Endodermal cell (in vitro differentiated cells): ENCODE measurements at regions not wholly inside any gene's neighbourhood (a gene's known extent, or its start where the extent isn't known, plus 50 kb on each side); places are given as distances from the start of the nearest gene placed in this dataset.
A peak's percentile ranks its signal among the peaks of the same experiment; 100 is the strongest.

Experiments
- DNase-seq: peaks from one replicate; pipeline ENCODE4 v3.0.0-alpha.2; 2017
- H3K27ac ChIP-seq: 2 replicates; pipeline ENCODE4 v1.5.1; 2013; ENCODE audit warnings: mild to moderate bottlenecking, low read depth, low read length, moderate library complexity
- H3K27me3 ChIP-seq: 2 replicates; pipeline ENCODE4 v1.6.1; 2013; ENCODE audit warnings: mild to moderate bottlenecking, low read length, moderate library complexity; ENCODE audit not compliant: insufficient read depth, control insufficient read depth, poor library complexity, severe bottlenecking
- H3K36me3 ChIP-seq: 2 replicates; pipeline ENCODE4 v1.7.0; 2013; ENCODE audit warnings: mild to moderate bottlenecking, low read length, moderate library complexity; ENCODE audit not compliant: control insufficient read depth, insufficient read depth
- H3K4me1 ChIP-seq: one replicate; pipeline ENCODE4 v1.7.0; 2013; ENCODE audit warnings: low read length; ENCODE audit not compliant: control insufficient read depth, insufficient read depth
- H3K4me3 ChIP-seq: 2 replicates; pipeline ENCODE4 v1.5.1; 2013; ENCODE audit warnings: mild to moderate bottlenecking, low read length, moderate library complexity
- H3K9ac ChIP-seq: 2 replicates; pipeline ENCODE4 v1.6.1; 2013; ENCODE audit warnings: mild to moderate bottlenecking, low read length, moderate library complexity; ENCODE audit not compliant: poor library complexity, severe bottlenecking; ENCODE audit errors: extremely low read depth
- H3K9me3 ChIP-seq: 2 replicates; pipeline ENCODE4 v1.6.1; 2013; ENCODE audit warnings: mild to moderate bottlenecking, low read length, moderate library complexity; ENCODE audit not compliant: control insufficient read depth
- H3K27ac Mint-ChIP-seq: 2 replicates; pipeline ENCODE4 v1.8.0; 2020; ENCODE audit warnings: mixed read lengths
- H3K27me3 Mint-ChIP-seq: 2 replicates; pipeline ENCODE4 v1.8.0; 2021; ENCODE audit warnings: mild to moderate bottlenecking, mixed read lengths; ENCODE audit not compliant: insufficient read depth
- H3K36me3 Mint-ChIP-seq: 2 replicates; pipeline ENCODE4 v1.8.0; 2020; ENCODE audit warnings: low read depth, mixed read lengths
- H3K4me1 Mint-ChIP-seq: 2 replicates; pipeline ENCODE4 v1.8.0; 2020; ENCODE audit warnings: mixed read lengths
- H3K4me3 Mint-ChIP-seq: 2 replicates; pipeline ENCODE4 v1.8.0; 2020; ENCODE audit warnings: mild to moderate bottlenecking, moderate library complexity, mixed read lengths
- H3K9me3 Mint-ChIP-seq: 2 replicates; pipeline ENCODE4 v1.8.0; 2020; ENCODE audit warnings: mild to moderate bottlenecking, mixed read lengths
- CTCF ChIP-seq: fragments of 200-600 bp; sonication (generic); conservative IDR thresholded peaks from 2 replicates; pipeline ENCODE4 v1.5.0; 2021; ENCODE audit warnings: antibody characterized with exemption, mild to moderate bottlenecking
- WGBS, 2 experiments: methylation state at CpG; one replicate each; pipeline versions ENCODE4 v1.1.5 to v1.1.7; 2013; ENCODE audit warnings: missing lambda C conversion rate in 2 of 2, mixed read lengths in 1 of 2; ENCODE audit not compliant: insufficient coverage in 1 of 2, insufficient read length in 1 of 2; 5-methylcytosine and 5-hydroxymethylcytosine counted together

GRCh38 chr6:166862978-166863530 lies 93.3 kb downstream of the RNASET2 start:
- TF ChIP-seq CTCF = no peak
- Histone ChIP-seq H3K4me1 (no peaks in the 10 kb centered on the region), H3K27me3 (peaks cover 7% of the 10 kb centered on the region), H3K27ac (no peak overlapping the region), H3K4me3 (peak overlapping the region; percentile 79), H3K36me3 (no peaks in the 10 kb centered on the region), H3K9ac (no peak overlapping the region), H3K9me3 (peaks cover 7% of the 10 kb centered on the region)
- H3K27me3 Mint-ChIP-seq = peaks cover 16% of the 10 kb centered on the region
- peak overlapping the region; percentile 71 for H3K4me3 Mint-ChIP-seq
- H3K36me3 Mint-ChIP-seq = peaks cover 5% of the 10 kb centered on the region
- H3K9me3 Mint-ChIP-seq = peaks cover 9% of the 10 kb centered on the region
- peaks cover 4% of the 10 kb centered on the region for H3K4me1 Mint-ChIP-seq
- DNase-seq = no peak
- H3K27ac Mint-ChIP-seq = no peak overlapping the region
- 27 to 29% methylated on average over 3 to 20 of the region's 21 CpGs for WGBS, 2 experiments

DNA sequence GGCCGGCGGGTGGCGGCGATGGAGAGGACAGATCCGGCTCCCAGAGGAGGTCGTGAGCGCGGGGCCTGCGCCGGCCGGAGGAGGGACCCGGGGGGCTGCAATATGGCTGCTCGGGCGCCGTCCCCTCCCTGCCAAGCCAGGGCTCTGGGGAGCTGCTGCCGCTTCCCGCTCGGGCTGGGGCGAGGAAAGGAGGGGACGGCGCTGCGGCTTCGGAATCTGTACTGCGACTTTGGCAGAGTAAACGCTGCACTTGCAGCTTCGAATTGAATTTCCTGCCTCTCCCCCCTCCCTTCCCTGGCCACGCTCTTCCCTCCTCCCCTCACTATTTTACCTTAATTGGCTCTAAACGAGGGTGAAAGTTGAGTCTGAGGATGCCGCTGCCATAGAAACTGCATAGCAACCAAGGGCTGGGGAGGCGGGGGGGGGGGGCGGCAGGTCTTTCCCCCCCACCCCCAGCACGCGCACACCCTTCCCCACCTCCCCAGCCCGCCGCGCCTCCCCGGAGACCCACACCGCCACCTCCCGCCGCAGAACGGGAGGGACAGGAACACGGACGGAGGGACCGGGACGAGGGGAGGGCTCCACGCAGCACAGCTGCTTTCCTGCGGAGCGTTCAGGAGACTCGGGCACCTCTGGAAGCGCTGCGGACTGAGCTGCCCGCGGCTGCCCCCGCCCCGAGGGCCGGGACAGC lies 93.9 kb downstream of the RNASET2 start:
- H3K4me1 Mint-ChIP-seq = peaks cover 4% of the 10 kb centered on the region
- no peak for TF ChIP-seq CTCF
- DNase-seq = peak; percentile 87
- no peaks in the 10 kb centered on the region for H3K4me1 ChIP-seq
- peak overlapping the region; percentile 71 for H3K4me3 Mint-ChIP-seq
- H3K9me3 ChIP-seq = peaks cover 7% of the 10 kb centered on the region
- peaks cover 9% of the 10 kb centered on the region for H3K9me3 Mint-ChIP-seq
- H3K36me3 Mint-ChIP-seq = peaks cover 5% of the 10 kb centered on the region
- H3K27ac ChIP-seq = no peak overlapping the region
- H3K9ac ChIP-seq = no peak overlapping the region
- H3K27me3 ChIP-seq = peaks cover 7% of the 10 kb centered on the region
- H3K4me3 ChIP-seq = peak overlapping the region; percentile 79
- H3K27me3 Mint-ChIP-seq = peaks cover 16% of the 10 kb centered on the region
- no peaks in the 10 kb centered on the region for H3K36me3 ChIP-seq
- WGBS, 2 experiments = 0 to 1% methylated on average over 15 to 54 of the region's 56 CpGs
- peak overlapping the region; percentile 83 for H3K27ac Mint-ChIP-seq

GRCh38 chr6:166861961-166862286 lies 94.4 kb downstream of the RNASET2 start:
- Mint-ChIP-seq H3K4me1 (peaks cover 4% of the 10 kb centered on the region), H3K36me3 (peaks cover 5% of the 10 kb centered on the region), H3K9me3 (peaks cover 9% of the 10 kb centered on the region), H3K4me3 (peak overlapping the region; percentile 71), H3K27ac (peak overlapping the region; percentile 83), H3K27me3 (peaks cover 16% of the 10 kb centered on the region)
- no peak overlapping the region for H3K27ac ChIP-seq
- no peaks in the 10 kb centered on the region for H3K4me1 ChIP-seq
- WGBS, 2 experiments = 5 to 6% methylated on average over 3 to 11 of the region's 11 CpGs
- no peaks in the 10 kb centered on the region for H3K36me3 ChIP-seq
- no peak for TF ChIP-seq CTCF
- peaks cover 7% of the 10 kb centered on the region for H3K9me3 ChIP-seq
- peaks cover 7% of the 10 kb centered on the region for H3K27me3 ChIP-seq
- peak overlapping the region; percentile 79 for H3K4me3 ChIP-seq
- DNase-seq = no peak
- H3K9ac ChIP-seq = no peak overlapping the region
